ENCODE measurements at regions not wholly inside any gene's neighbourhood (a gene's known extent, or its start where the extent isn't known, plus 50 kb on each side); places are given as distances from the start of the nearest gene placed in this dataset.
A peak's percentile ranks its signal among the peaks of the same experiment; 100 is the strongest.

DNA sequence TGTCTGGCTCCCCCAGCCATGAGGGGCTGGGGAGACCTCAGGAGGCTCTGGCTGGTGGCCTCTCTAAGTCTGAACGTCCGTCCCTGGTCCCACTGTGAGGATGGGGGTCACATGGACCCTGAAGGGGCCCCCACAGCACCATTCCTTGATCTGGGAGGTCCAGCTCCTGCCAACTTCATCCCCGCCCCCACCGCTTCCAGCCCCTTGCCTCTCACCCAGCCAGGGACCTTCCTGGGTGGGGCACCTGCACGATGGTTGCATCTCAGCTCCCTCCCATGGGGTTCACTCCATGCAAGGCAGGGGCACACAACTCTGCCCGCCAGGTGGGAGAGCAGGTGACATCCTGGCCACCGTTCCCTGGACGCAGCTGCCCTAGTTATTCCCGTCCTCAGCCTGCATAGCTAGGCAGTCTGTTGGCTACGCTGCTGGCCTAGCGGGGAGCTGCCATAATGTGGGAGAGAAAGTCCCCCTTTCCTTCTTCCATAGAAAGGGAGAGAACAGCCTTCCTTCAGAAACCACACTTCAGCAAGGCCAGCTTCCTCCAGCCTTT is 217.9 kb upstream of the RPL38 start:
- DNase-seq (ENCODE audit: low spot score): no peak

DNA sequence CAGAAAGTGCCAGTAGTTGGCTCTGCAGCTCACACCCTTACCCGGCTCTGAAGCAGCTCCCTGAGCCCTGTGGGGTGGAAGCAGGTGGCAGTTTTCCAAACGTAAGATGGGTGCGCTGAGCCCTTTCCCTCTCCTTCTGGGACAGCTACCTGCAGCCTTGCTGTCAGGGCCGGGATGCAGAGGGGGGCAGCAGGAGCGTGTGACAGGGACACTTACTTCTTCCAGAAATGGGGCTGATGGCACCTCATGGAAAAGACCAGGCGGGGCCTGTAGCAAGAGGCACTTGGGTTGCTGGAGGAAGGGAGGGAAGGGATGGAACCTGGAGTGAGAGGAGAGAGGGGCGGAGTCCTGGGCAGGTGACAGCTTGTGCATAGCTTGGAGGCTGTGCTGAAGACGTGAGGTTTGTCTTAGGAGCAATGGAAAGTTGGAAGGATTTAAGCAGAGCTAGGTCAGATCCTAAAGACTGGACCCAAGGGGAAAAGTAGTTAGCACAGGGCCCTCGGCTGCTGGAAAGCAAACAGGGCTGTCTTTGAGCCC is 216.8 kb upstream of the RPL38 start:
- DNase-seq (ENCODE audit: low spot score): no peak

DNA sequence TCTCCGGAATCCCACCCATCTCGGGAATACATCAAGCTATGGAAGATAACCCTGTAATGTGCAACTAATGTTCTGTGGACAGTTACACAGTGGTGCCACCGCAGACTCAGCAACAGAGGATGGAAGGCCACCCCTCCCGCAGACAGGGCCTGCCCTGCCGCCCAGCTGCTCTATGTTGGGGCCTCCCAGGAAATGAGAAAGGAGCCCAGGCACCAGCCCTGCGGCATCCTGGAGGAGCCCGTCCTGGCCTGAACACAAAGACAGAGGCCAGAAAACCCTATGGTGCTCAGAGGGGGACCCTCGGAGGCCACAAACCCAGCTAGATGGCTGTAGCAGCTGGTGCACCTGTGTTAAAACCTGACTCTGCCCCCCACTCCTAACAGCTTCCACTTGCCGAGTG is 216.1 kb upstream of the RPL38 start:
- no peak for DNase-seq (ENCODE audit: low spot score)

DNA sequence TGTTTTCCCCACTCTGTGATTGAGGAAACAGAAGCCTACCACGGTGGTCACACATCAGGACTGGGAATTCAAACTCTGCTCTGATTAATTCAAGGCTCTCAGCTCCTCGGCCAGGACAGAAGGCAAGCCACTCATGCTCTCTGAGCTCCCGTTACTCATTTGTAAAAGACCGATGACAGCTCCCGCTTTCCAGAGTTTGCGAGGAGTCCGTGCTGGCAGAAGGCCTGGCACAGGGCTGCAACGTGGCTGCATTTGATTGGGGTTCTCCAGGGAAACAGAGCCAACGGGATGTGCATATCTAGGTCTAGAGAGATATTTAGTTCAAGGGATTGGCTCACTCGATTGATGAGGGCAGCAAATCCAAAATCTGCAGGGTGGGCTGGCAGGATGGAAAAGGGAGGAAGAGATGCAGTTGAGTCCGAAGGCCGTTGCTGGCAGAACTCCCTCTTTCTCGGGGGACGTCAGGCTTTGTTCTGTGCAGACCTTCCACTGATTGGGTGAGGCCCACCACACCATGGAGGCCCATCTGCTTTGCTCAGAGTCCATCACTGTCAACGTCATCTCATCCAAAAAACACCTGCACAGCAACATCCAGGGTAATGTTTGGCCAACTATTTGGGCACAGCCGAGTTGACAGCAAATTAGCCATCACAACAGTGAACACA is 215.5 kb upstream of the RPL38 start:
- DNase-seq (ENCODE audit: low spot score): no peak

DNA sequence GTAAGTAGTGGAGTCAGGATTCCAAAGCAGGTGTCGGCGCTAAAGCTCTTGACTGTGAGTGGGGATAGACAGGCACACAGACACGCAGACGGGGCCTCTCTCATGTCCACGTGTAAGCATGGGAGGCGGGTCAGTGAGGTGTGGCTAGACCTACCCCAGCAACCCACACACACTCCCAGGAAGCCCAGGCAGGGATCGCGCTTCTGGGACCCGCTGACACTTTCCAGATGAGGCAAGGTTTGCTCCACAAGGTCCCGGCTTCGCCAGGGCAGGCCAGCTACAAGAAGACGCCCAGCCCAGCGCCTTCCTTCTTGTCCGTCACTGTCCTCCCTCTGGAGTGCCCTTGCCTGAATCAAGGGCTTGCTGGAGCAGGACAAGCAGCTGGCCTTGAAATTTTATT is 213.8 kb upstream of the RPL38 start:
- DNase-seq (ENCODE audit: low spot score): no peak

DNA sequence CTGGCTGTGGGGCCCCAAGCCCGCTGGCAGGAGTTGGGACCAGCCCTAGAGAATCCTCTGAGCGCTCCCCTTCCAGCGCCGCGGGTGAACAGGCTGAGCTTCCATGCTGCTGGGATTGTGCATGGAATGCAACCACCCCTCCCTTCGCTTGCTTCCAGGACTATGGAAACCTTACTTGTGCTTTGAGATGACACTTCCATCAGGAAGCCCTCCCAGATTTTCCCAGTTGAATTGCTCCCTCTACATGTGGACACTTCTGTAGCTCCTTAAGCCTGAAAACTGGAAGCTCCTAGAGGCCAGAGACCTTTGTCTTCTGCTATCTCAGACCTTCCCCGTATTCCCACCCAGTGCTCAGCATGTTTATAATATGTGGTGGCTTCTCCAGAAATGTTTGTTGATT is 213.2 kb upstream of the RPL38 start:
- no peak for DNase-seq (ENCODE audit: low spot score)

DNA sequence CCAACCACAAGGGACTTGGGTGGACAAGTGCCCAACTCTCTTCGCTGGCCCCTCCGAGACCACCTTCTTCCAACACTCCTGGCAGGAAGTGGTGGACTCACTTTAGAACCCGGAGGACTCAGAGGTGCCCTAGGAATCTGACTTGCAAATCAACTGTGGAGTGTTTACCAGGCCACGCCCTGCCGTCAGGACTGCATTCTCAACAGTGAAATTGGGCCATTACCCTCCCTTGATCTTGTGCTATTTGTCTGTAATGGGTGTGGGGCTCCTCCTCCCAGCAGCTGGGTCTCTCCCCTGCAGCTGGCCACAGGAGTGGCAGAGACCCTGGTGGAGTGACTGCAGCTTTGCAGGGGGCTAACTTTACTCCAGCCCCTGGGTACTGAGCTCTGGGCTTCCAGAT is 212.2 kb upstream of the RPL38 start:
- DNase-seq (ENCODE audit: low spot score): no peak

DNA sequence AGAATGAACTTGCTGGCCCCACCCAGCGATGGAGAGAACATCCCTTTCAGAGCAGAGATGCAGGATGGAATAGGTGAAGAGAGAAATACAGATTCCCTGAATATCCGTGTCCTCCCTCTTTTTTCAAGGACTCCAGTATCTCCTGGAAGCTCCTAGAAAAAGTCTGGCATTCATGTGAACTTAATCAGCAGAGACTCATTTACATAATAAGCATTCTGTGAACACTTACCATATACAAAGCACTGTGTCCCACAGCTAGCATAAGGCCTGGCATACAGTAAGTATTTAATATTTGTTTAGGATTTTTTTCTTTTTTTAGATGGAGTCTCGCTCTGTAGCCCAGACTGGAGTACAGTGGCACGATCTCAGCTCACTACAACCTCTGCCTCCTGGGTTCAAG is 208.5 kb upstream of the RPL38 start:
- no peak for DNase-seq (ENCODE audit: low spot score)

DNA sequence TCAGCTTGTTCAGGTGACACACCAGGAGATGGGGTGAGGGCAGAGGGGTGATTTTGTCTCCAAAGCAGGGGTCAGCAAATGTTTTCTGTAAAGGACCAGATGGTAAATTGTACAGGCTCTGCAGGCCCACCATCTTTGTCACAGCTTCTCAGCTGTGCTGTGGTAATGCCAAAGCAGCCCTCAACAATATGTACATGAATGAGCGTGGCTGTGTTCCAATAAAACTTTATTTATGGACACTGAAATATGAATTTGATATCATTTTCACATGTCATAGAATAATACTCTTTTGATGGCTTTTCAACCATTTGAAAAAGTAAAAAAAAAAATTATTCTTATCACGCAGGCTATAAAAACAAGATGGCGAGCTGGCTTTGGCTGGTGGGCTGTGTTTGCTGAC is 206.4 kb upstream of the RPL38 start:
- DNase-seq (ENCODE audit: low spot score): no peak

DNA sequence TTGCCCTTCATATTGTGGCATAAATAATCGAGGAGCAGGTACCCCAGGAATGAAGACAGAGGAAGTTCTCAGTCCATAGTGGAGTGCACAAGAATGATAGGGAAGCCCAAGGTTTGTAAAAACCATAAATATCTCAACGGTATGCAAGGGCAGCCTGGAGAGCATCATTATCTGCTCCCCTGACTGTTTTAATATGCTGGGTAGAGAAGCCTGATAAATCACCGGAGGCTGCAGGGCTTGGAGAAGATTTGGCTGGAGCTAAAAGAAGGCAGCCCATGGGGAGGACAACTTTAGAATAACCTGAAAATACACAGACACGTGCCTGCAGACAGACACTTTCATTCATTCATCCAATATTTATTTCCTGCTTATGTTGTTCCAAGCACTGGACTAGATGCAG is 205.2 kb upstream of the RPL38 start:
- no peak for DNase-seq (ENCODE audit: low spot score)

DNA sequence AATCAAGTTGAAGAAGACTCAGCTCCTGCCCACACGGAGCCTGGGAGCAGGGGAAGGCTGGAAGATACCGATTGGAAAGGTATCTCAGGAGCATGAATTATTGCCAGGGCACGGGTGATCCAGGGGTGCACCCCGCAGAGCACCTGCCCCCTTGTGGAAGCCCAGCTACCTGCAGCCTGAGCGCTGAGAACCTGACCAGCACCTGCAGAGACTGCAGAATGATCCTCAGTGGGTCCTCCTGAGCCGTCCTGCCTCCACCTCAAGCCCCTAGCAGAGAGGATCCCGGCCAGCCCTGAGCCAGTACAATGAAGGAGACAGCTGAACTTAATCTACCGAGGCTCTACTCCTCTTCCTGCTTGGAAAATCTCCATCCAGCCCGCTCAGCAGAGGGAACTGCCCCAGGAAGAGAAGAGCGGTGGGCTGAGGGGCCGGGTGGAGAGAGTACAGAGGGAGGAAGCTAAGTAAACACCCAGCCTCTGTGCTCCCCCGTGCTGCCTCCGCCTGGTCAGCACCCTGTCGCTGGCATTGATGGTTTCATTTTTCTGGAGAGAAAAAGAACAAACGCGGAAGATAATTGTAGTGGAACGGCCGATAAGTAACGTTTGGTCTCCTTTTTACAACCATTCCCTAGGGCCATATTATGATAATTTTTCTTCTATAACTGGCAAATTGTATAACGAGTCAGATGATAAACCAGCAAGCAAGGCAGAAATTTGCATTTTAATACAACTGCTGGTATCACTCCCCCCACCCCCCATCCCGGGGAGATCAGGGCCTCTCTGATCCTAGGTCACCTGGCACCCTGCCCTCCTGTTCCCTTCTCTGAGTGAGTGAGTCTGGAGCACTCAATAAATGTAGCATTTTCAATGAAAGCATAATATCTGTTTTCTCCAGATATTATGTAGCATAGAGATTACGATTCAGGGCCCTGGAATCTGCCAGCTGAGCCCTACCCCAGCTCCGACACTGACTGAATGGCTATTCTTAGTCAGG is 204.5 kb upstream of the RPL38 start:
- peak; percentile 3 for DNase-seq (ENCODE audit: low spot score)

DNA sequence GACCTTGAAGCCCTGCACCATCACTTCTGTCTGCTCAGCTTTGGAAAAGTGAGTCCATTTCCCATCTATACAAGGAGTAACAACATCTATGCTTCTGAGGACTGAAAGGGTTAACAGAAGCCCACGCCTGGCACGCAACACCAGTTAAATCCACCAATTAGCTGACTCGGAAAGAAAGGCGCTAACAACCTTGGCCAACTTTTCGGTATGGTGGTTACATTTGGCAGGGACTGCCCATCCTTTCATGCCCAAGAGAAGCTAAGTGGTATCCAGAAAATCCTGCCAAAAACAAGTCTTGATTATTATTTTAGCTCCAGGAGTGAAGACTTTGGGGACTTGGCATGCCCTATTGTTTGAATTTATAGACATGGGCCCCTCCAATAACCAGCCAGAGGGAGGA is 202.3 kb upstream of the RPL38 start:
- no peak for DNase-seq (ENCODE audit: low spot score)

DNA sequence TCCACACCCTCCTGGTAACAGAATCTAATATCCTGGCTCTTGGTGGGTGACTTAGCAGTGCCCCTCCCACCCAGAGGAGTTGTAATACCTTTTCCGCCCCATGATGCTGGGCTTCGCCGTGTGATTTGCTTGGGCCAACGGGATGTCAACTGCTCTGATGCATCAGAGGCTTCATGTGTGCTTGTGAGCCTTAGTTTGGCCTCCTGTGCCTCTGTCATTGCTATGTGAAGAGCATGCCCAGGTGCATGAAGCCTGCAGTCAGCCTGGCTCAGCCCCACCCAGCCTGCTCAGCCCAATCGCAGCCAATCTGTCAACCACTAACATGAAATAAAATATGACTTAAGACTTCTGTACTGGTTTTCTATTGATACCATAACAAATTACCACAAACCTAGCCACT is 201.2 kb upstream of the RPL38 start:
- no peak for DNase-seq (ENCODE audit: low spot score)

DNA sequence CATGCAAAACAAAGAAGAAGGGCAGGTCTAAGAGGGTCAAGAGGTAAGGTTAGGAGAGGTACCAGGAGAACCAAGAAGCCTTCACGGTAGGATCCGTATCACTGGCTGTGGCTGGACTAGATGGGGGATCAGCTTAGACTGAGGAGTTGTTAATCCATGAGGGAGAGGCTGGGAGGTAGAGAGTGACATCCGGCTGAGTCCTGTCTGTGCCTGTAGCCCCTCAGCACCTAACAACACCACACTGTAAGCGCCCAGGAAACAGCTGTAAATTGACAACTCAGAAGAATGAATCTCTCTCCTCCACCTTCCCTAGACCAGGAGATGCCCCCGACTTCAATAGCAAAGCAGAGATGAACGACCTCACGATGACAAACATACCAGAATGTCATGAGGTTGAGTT is 199.4 kb upstream of the RPL38 start:
- no peak for DNase-seq (ENCODE audit: low spot score)

DNA sequence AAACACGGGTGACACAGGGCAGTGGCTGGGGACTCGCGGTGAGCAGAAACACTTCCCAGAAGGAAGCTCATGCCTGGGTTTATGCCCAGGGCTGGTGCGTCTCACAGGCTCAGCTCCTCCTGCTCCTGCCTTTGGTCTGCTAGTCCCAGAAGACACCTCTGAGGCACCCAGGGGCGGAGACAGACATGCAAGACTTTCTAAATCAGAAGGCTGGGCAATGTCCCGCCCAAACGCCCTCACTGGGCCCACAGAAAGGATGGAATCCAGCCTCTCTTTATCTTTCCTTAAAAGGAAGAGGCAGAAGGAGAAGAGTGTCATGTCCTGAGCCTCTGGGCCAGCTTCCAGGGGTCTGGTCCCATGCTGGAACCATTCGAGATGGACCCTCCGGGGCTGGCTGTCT is 197.7 kb upstream of the RPL38 start:
- DNase-seq (ENCODE audit: low spot score): no peak

DNA sequence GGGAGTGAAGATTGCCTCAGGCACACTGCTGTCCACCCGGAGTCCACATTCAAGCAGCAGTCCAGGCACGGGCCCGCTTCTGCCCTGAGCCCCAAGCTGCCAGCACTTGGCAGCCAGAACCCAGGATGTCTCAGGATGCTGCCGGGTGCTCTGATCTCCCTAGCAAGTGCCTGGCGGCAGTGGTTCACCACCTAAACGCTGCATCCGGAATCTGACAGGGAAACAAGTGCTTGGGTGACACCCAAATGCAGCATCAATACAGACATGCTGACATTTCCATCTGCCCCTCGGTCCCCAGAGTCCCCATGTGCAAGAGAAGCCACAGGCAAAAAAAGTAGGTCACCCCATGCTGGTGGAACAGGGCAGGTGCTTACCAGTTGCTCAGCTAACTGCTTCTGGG is 197.1 kb upstream of the RPL38 start:
- DNase-seq (ENCODE audit: low spot score): peak; percentile 52

DNA sequence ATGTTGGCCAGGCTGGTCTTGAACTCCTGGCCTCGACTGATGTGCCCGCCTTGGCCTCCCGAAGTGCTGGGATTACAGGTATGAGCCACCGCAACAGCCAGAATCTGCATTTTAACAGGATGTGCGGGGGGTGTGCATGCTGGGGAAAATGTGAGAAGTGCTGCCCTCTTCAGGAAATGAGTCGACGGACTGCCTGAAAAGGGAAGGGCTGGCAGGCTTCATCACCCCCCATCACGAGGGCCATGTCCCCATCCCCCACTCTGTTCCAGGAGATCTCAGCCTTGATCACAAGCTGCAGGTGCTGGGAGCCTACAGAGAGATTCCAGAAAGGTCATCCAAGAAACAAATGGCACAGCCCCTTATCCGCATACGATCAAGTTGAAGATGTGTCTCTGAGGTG is 195.3 kb upstream of the RPL38 start:
- DNase-seq (ENCODE audit: low spot score): peak; percentile 16

DNA sequence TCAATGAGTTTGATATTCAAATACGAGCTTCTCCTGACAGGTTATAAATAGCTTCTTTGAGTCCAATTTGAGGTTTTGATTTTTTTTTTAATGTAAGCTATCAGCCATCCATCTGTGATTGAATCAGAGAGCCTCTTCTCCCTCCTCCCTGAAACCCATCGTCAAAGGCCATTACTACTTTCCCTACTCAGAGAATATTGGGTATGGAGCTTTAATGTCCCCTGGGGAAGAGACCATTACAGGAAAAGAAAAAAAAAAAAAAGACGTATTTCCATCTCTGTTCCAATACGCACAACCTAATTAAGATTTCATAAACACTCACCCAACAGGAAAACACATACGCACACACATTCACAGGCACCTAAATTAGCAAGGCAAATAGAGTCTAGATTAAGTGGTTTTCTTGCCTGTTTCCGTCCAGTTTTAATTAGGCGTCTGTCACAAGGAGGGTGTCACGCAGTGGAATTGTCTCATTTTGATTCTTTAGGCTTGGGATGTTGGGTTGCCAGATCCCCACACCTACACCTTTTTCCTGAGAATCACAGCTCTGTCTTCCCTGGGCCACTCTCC is 194.3 kb upstream of the RPL38 start:
- DNase-seq (ENCODE audit: low spot score): no peak

DNA sequence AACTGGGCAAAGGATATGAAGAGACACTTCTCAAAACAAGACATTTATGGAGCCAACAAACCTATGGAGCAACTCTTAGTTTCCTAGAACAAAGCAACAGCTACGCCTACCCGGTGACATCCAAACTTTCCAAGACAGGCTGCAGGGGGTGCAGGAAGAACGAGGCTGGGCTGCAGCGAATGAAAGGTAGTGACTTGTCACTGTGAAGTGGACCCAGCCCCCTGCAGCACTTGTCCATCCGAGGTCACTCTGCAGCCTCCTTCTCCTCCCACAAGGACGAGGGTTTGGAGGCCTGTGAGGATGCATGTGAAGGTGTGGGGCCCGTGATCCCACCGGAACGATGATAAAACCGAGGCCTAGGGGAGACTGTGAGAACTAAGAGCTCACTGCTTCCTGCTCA is 192.6 kb upstream of the RPL38 start:
- DNase-seq (ENCODE audit: low spot score): no peak

DNA sequence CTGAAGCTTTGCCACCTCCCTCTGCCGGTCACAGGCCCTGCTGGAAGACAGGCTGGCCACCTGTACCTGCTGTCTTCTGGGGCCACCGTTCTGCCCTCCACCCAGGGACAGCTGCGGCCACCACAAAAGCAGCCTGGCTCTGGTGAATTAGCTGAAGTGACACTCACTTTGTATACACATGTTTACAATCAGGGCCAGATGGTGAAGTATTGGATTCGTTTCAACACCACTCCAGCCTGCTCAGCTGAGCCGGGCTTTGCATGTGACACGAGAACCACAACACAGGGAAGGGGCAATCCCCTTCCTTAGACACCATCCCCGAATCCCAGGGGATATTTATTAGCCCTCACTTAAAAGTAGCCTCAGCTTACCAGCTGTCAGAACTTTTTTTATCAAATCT is 191.5 kb upstream of the RPL38 start:
- DNase-seq (ENCODE audit: low spot score): no peak

DNA sequence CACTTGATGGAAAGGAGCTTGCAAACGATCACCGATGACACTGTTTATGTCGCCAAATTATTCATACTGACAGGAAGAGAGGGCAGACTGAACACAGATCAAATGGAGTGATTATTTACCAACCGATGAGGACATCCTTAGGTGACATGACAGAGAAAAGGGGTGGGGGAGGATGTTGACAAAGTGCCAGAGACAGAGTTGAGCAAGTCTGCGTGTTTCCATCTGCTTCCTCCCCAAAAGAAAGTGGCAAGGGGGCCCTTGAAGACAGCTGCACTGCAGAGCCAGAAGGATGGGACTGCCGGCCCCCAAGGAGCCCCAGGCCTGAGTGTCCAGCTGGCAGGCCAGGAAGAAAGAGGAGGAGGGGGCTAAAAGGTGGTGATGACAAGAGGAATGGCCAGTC is 191.0 kb upstream of the RPL38 start:
- DNase-seq (ENCODE audit: low spot score): no peak

DNA sequence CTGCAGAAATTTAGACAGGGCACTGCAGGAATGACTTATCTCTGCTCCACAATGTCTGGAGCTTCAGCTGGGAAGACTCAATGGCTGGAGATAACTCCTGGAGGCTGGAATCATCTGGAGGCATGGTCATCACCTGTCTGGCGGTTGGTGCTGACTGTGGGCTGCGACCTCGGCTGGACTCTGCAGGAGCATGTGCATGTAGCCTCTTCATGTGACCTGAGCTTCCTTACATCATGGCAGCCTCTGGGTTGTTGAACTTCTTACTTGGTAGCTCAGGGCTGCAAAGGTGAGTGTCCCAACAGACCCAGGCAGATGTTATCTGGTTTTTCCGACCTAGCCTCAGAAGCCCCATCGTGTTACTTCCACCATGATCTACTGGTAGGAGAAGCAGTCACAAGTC is 188.2 kb upstream of the RPL38 start:
- DNase-seq (ENCODE audit: low spot score): no peak

DNA sequence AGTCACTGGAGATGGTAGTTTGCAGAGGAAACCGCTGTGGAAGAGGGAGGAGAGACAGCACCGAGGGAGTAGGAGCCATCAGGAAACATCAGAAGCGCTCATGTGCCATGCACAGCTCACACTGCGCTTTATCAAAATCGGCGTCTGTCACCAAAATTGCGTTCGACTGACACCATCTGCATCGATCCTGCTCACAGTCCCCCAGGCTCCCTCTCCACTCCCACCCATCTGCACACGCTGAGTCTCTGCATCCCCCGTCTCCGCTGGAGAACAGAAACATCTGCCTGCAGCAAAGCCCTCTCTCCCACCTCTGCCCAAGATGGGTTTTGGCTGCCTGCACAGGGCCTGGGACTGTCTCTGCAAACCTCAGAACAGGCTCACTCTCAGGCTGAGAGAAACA is 187.5 kb upstream of the RPL38 start:
- no peak for DNase-seq (ENCODE audit: low spot score)

All from cerebellar cortex (tissue), 1 donor.